ENCODE measurements at regions not wholly inside any gene's neighbourhood (a gene's known extent, or its start where the extent isn't known, plus 50 kb on each side); places are given as distances from the start of the nearest gene placed in this dataset.

DNA sequence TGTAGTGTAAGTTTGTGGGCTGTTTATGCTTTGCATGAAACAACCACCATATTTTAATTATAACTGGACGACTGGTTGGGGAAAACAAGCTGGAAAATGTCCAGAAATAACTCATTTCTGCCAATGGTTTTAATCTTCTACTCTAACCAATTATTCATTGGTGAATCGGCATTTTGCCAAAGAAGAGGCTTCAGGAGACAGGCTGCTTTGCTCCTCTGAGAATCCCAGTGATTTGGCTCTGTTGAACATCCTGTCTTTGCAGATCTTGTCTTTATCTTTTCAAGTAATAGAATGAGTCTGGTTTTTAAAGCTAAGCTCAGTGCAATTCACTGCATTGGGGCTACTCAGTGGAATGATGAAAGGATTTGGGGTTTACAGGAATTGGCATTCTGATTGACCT lies 109.6 kb downstream of the APOB start:
- H3K27ac ChIP-seq (ENCODE audit: low read length): no peak overlapping the region
- no peak overlapping the region for H3K4me3 ChIP-seq (ENCODE audit: low read length)
- H2AFZ ChIP-seq (ENCODE audit: low read depth, low read length): no peak overlapping the region
- no peak overlapping the region for H3K9ac ChIP-seq (ENCODE audit: low read length)
- no peaks in the 10 kb centered on the region for H3K79me2 ChIP-seq (ENCODE audit: low read length)
- no peak for TF ChIP-seq EZH2phosphoT487 (IDR thresholded peaks at IDR 0.05; ENCODE audit: low read depth)
- TF ChIP-seq, protein P1, sequence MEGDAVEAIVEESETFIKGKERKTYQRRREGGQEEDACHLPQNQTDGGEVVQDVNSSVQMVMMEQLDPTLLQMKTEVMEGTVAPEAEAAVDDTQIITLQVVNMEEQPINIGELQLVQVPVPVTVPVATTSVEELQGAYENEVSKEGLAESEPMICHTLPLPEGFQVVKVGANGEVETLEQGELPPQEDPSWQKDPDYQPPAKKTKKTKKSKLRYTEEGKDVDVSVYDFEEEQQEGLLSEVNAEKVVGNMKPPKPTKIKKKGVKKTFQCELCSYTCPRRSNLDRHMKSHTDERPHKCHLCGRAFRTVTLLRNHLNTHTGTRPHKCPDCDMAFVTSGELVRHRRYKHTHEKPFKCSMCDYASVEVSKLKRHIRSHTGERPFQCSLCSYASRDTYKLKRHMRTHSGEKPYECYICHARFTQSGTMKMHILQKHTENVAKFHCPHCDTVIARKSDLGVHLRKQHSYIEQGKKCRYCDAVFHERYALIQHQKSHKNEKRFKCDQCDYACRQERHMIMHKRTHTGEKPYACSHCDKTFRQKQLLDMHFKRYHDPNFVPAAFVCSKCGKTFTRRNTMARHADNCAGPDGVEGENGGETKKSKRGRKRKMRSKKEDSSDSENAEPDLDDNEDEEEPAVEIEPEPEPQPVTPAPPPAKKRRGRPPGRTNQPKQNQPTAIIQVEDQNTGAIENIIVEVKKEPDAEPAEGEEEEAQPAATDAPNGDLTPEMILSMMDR (IDR thresholded peaks at IDR 0.05; ENCODE audit: low read depth, low read length): no peak
- no peak overlapping the region for H3K4me2 ChIP-seq (ENCODE audit: low read length)
- H3K9me3 ChIP-seq (ENCODE audit: insufficient read depth, low read length): no peaks in the 10 kb centered on the region
- H3K36me3 ChIP-seq (replicated peaks; ENCODE audit: low read depth, low read length): no peaks in the 10 kb centered on the region
- H3K4me1 ChIP-seq (ENCODE audit: low read length): no peaks in the 10 kb centered on the region
- H4K20me1 ChIP-seq (ENCODE audit: insufficient read depth, low read length): no peaks in the 10 kb centered on the region
- peaks cover 40% of the 10 kb centered on the region for H3K27me3 ChIP-seq (ENCODE audit: low read depth, low read length)

GRCh38 chr2:20933714-20934113 lies 110.2 kb downstream of the APOB start:
- H4K20me1 ChIP-seq (ENCODE audit: insufficient read depth, low read length): no peaks in the 10 kb centered on the region
- peaks cover 38% of the 10 kb centered on the region for H3K27me3 ChIP-seq (ENCODE audit: low read depth, low read length)
- H3K9me3 ChIP-seq (ENCODE audit: insufficient read depth, low read length): no peaks in the 10 kb centered on the region
- no peaks in the 10 kb centered on the region for H3K36me3 ChIP-seq (replicated peaks; ENCODE audit: low read depth, low read length)
- H3K4me3 ChIP-seq (ENCODE audit: low read length): no peak overlapping the region
- H3K79me2 ChIP-seq (ENCODE audit: low read length): no peaks in the 10 kb centered on the region
- H2AFZ ChIP-seq (ENCODE audit: low read depth, low read length): no peak overlapping the region
- H3K4me2 ChIP-seq (ENCODE audit: low read length): no peak overlapping the region
- no peaks in the 10 kb centered on the region for H3K4me1 ChIP-seq (ENCODE audit: low read length)
- no peak for TF ChIP-seq EZH2phosphoT487 (IDR thresholded peaks at IDR 0.05; ENCODE audit: low read depth)
- TF ChIP-seq, protein P1 (IDR thresholded peaks at IDR 0.05; ENCODE audit: low read depth, low read length): no peak
- no peak overlapping the region for H3K27ac ChIP-seq (ENCODE audit: low read length)
- no peak overlapping the region for H3K9ac ChIP-seq (ENCODE audit: low read length)

DNA sequence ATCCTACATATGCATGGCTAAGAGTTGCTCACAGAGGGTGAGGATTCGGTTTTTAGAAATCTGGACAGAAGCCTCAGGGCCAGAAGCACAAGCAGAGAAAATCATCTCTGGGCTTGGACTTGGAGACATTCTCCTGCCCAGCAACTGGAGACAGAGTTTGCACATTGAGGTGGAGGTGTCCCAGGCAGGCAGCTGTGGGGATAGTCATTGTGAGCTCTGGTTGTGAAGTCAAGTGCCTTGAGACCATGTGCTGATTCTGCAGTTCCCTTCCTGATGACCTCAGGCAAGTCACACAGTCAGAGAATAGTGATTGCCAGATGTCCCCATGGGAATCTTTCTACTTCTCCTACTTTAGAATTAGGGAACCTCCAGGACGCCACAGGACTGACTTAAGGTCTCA lies 108.4 kb upstream of the LDAH start:
- Histone ChIP-seq H4K20me1 (ENCODE audit: insufficient read depth, low read length) (no peaks in the 10 kb centered on the region), H3K9me3 (ENCODE audit: insufficient read depth, low read length) (no peaks in the 10 kb centered on the region), H3K27ac (ENCODE audit: low read length) (no peak overlapping the region), H3K4me1 (ENCODE audit: low read length) (no peaks in the 10 kb centered on the region), H3K4me2 (ENCODE audit: low read length) (no peak overlapping the region), H3K9ac (ENCODE audit: low read length) (no peak overlapping the region), H3K36me3 (replicated peaks; ENCODE audit: low read depth, low read length) (no peaks in the 10 kb centered on the region), H3K79me2 (ENCODE audit: low read length) (no peaks in the 10 kb centered on the region), H2AFZ (ENCODE audit: low read depth, low read length) (no peak overlapping the region), H3K27me3 (ENCODE audit: low read depth, low read length) (peaks cover 43% of the 10 kb centered on the region), H3K4me3 (ENCODE audit: low read length) (no peak overlapping the region)
- TF ChIP-seq, protein P1 (IDR thresholded peaks at IDR 0.05; ENCODE audit: low read depth, low read length): no peak
- no peak for TF ChIP-seq EZH2phosphoT487 (IDR thresholded peaks at IDR 0.05; ENCODE audit: low read depth)

- Histone ChIP-seq H2AFZ (ENCODE audit: low read depth, low read length) (no peak overlapping the region), H3K27me3 (ENCODE audit: low read depth, low read length) (peaks cover 47% of the 10 kb centered on the region), H3K36me3 (replicated peaks; ENCODE audit: low read depth, low read length) (no peaks in the 10 kb centered on the region), H3K4me3 (ENCODE audit: low read length) (no peak overlapping the region), H3K4me1 (ENCODE audit: low read length) (no peaks in the 10 kb centered on the region), H3K4me2 (ENCODE audit: low read length) (no peak overlapping the region), H3K79me2 (ENCODE audit: low read length) (no peaks in the 10 kb centered on the region), H3K27ac (ENCODE audit: low read length) (no peak overlapping the region), H3K9me3 (ENCODE audit: insufficient read depth, low read length) (no peaks in the 10 kb centered on the region), H4K20me1 (ENCODE audit: insufficient read depth, low read length) (no peaks in the 10 kb centered on the region), H3K9ac (ENCODE audit: low read length) (no peak overlapping the region)
- no peak for TF ChIP-seq EZH2phosphoT487 (IDR thresholded peaks at IDR 0.05; ENCODE audit: low read depth)
- TF ChIP-seq, protein P1 (IDR thresholded peaks at IDR 0.05; ENCODE audit: low read depth, low read length): no peak
These were observed 108.0 kb upstream of the LDAH start for GRCh38 chr2:20930928-20931327.
